ENCODE measurements at regions not wholly inside any gene's neighbourhood (a gene's known extent, or its start where the extent isn't known, plus 50 kb on each side); places are given as distances from the start of the nearest gene placed in this dataset.

- TF ChIP-seq CTCF (IDR thresholded peaks at IDR 0.05) (no peak), POLR2A (IDR thresholded peaks at IDR 0.05) (no peak)
These were observed 86.6 kb downstream of the CD8B2 start for GRCh38 chr2:106573773-106574172.
